GM04504 (cell line): ENCODE measurements at regions not wholly inside any gene's neighbourhood (a gene's known extent, or its start where the extent isn't known, plus 50 kb on each side); places are given as distances from the start of the nearest gene placed in this dataset.

Experiments used
- DNase-seq: peaks from one replicate; pipeline ENCODE4 v3.0.0-alpha.2; 2012; ENCODE audit warnings: low read depth

DNA sequence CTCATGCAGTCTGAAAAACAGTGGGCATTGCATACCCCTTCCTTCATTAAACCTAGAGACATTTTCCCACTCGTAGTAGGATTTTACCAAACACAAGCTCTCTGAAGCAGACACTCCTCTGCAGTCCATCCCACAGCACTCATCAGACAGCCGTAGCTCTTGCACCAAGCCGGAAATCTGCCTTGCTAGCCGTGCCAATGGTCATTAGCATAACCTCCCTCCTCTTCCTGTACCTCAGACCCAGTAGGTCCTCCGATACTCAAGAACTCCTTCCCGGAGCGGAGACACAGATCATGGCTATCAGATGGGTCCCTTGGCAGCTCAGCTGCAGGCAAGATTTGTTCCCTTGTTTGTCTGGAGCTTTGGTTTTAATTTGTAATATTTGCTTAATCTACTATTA lies 483.1 kb upstream of the PSMD7 start:
- no peak for DNase-seq

DNA sequence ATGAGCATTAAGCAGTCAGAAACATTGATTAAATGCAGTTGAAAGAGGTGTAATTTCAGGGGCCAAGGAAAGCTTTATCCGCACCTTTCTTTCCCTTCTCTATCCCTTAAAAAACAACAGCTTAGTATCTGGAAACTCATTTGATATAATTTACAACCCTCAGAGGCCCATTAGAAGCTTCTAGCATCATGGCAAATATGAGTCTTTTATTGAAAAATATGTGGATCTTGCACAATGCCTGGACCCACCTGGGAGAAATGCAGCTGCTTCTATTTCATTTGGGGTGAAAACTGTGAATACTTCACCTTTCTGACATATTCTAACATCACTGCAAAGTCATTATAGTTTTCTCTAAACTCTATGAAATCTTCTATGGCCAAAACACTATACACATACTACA lies 492.2 kb upstream of the PSMD7 start:
- DNase-seq, result no peak

DNA sequence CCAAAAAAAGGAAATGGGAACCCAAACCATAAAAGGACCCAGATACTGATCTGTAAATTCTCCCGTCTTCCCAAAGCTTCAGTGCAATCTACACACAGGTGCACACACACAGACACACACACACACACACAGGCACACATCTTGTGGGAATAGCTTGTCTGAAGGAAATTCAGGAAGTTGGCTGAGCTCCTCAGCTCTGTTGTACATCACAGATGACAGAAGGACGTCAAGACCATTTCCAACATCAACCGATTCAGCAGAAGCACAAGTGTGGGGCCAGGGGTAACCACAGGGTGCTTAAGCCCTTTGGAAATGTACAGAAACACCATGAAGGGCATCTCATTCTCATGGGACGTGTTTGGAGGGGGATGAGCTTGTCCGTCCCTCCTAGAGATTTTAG lies 498.1 kb upstream of the PSMD7 start:
- no peak for DNase-seq

DNA sequence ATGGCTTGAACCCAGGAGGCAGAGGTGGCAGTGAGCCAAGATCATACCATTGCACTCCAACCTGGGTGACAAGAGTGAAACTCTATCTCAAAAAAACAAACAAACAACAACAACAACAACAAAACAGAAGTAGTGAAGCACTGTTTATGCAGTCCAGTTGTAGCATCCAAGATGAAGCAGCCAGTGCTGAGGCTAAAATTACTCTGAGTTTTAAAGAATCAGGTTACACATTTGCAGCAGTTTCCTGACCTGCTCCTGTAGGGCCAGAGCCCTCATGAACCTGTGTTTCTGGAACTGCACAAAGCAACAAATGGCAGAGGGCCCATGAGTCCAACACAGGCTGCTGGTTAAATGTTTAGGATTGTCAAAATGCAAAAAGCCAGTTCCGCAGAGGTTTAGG lies 499.5 kb upstream of the PSMD7 start:
- no peak for DNase-seq

DNA sequence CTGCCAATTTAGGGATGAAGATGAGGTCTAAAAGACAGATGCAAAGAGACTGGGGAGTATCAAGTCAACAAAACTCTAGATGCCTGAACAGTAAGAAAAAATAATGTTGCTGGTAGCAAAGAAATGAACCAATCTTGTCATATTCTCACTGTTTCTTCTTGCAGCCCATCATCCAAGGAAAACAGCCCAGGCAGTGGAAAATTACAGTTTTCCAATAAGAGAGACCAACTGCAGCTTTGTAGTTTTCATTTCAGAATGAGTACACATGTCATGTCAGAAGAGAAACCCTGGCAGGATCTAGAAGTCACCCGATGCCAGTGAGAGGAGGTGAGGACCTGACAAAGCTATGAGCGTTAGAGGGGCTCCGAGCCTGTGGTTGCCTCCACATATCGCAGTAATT lies 500.4 kb upstream of the PSMD7 start:
- no peak for DNase-seq

DNA sequence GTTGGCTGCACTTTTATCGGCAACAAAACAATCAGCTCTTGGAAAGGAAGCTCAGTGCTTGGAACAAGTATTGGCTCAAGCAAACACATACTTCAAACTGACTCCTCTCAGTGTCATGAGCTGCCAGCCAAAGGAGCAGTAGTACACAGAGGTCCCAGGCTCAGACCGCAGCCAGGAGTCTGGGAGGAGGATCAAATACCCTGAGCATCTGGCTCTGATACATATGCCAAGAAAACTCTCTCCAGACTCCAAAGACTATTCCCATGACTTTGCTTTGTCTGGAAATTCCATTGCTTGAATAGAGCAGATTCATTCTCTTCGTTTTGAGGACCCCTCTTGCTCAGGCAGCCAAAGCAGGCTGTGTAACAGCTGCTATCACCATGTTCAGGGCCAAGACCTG lies 501.6 kb upstream of the PSMD7 start:
- DNase-seq, result no peak

DNA sequence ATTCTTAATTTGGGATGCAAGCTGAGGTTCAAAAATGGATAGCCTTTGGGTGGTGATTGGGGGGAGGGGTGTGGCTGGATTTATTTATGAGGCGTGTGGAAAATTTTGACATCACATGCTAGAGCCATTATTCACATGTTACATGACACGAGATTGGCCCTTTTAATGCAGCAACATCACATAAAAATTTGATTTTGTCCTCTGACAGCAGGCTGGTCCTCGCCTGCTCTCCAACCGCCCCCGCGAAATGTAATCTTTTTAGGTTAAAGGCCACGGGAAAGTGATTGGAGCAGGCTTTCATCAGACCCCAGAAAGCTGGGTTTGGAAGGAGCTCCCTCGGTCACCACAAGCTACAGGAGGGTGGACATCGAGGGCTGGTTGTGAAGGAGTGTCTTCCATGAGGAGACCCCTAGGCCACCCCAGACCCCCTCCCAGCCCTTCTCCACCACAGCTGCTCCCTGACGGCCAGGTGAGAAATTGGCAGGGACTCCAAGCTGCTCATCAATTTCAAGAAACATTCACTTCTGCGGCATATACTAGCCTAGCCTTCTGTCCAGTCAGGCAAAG lies 502.7 kb upstream of the PSMD7 start:
- no peak for DNase-seq

DNA sequence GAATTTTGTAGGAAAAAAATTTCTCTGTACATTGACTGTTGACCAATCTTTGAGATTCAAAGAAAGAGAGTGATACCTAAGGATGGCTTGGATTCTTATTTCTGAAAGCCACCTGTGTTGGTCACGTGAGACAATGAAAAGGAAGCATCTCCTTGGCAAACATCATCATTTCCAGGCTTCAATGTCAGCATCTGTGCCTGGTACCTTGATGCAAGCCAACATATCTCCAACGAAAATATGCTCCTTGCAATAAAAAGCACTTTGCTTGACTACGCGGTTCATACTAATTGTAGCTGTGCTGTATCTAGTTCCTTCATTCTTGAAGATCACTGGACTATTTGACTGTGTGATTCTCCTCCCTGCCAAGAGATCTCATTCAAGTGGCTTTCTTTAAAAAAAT lies 503.4 kb upstream of the PSMD7 start:
- no peak for DNase-seq

DNA sequence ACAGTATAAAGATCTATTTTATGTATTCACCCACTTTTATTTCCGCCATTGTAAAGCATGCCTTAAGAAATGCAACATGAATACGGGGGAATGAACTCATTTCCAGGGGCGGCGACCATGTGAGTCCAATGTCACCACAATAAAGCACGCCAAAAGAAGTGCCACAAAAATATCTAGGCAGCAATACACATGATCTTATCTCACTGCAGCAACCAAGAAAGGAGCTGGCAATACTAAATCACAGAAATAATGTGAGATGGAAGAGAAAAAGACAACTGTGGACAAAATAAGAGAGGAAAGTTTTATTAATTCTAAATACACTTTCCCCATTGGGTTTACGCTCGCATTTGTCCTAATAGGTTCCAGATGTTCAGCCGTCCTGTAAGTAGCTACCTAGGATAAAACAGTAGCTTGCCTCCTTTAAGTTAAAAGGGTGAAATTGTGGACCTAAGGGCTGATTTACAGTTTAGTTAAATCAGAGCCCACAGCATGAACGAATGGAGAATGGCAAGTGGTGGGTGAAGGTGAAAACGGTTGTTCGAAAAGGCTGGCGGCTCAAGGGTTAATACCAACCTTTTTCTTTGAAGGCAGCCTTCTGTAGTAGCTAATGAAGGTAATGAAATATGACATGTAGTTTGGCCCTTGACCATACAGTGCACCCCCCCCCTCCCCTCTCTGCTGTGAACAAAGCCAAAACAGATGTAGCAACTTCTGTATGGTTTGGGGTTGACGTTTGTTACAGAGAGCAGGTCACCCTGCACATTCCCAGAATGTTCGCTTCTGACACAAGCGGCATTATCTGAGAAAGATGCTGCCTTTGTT lies 504.2 kb upstream of the PSMD7 start:
- no peak for DNase-seq

DNA sequence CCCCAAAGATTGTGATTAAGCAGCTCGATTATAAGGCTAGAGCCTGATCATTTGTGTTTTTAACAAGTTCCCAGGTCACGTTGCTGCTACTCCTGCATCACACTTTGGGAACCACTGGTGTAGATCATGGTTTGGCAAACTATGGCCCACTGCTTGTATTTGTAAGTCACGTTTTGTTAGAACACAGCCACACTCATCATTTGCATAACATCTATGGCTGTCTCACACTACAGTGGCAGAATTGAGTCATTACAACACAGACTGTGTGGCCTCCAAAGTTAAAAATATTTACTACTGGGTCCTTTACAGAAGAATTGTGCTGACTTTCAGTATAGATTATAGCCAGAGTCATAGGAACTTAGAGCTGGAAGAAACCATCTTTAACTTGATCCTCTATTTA lies 515.3 kb upstream of the PSMD7 start:
- DNase-seq, result no peak

DNA sequence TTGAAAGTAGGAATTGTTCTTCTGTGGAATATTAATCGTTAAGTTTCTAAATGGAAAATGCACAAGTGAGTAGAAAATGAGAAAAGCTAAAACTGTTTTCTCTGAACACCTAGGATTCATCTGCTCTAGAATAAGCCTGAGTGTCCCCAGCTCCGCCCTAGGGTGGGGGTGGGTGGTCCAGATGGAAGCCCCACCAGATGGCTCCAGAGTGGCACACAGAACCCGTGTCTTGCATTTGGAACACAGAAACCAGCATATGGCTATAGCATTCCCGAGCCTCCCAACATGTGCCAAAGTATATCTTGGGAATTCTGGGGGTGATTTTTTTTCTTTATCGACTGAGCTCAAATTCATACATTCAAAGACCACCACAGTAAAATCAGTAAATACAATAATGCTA lies 517.7 kb upstream of the PSMD7 start:
- DNase-seq, result no peak

DNA sequence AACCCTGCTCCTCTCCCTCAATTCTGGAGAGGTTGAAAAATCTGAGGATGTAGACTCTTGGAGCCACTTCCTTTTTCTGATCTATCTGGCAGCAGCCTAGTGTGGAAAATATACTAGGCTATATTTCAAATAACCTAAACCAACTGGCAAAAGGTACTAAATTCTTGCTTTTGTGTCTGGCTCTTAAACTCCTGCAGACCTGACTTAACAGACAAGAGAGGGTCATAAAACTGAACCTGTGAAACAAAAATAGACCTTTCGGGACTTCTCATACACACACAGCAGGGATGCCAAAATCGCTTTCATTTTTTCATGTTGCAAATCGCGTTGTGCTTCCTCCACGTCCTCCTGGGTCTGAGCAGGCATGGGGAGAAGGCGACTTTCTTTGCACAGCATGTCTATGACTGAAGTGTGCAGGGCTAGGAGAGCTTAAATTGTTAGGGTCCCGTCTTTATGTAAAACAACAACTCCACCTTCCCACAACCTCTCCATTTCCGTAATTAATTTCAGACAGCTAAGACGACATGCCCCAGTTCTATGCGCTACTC lies 520.7 kb upstream of the PSMD7 start:
- DNase-seq, result no peak

DNA sequence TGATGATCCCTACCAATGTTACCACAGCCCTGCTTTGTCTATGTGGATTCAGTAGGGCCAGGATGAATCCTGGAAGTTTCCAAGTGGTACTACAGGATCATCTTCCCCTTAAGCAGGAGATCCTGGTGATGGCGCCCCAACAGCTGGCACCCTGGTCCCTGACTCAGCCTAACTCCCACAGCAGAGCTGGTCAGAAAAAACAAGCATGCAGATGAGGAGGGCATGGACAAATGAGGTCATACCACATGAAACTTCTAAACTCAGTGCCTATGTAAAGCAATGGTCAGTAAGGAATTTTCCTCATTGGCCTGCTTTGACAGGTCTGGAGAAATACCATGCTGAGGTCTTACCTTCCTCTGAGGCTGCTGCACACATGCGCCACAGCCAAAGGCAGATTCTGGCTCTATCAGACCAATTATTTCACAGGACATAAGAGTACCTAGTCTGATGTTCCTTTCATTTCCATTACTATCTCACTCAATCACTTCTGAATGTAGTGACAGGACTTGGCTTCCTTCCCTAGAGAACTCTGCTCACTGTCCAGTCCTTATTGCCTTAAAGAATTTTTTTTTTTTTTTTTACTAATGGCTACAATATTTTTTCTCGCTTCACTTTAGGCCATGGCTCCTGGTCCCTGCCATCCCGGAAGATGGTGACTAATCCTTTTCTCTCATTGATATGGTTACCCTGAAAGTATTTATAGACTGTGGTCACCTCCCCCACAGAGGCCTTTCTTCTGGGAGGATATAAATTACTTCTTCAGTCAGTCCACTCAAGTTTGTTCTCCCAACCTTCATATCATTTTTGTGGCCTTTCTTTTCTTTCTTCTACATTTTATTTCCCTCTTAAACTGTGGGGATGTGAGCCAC lies 525.2 kb upstream of the PSMD7 start:
- DNase-seq, result no peak

DNA sequence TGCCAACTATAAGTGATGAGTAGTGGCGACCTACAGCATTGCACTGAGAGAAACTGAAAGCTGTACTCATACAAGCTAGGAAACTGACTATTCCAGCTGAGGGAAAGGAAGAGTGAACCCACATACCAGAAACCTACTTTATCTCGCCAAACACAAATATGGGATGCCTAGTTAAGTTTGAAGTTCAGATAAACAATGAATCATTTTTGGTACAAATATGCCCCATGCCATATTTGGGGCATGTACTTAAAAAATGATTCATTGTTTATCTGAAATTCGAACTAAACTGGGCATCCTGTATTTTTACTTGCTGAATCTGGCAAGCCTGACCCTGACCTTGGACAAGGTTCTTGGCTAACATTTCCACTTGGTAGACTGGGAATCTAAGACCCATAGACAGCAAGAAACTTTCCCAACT lies 527.8 kb upstream of the PSMD7 start:
- no peak for DNase-seq

DNA sequence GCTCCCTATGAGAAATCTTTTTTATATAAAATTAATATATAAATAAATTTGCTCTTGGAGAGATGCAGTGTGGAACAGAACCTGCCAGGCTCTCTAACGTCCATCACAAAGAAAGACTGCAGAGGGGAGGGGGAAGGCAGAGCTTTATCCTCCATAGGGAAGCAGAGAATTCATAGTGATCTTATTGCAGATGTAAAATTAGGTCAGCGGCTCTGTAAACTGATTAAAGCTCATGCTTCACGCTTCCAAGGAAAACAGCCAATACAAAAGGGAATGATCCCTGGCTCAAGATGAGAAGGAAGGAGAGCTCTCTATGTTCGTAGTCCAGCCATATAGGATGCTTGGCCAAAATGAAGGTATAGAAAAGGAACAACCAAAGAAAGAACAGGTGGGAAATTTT lies 532.3 kb upstream of the PSMD7 start:
- no peak for DNase-seq

DNA sequence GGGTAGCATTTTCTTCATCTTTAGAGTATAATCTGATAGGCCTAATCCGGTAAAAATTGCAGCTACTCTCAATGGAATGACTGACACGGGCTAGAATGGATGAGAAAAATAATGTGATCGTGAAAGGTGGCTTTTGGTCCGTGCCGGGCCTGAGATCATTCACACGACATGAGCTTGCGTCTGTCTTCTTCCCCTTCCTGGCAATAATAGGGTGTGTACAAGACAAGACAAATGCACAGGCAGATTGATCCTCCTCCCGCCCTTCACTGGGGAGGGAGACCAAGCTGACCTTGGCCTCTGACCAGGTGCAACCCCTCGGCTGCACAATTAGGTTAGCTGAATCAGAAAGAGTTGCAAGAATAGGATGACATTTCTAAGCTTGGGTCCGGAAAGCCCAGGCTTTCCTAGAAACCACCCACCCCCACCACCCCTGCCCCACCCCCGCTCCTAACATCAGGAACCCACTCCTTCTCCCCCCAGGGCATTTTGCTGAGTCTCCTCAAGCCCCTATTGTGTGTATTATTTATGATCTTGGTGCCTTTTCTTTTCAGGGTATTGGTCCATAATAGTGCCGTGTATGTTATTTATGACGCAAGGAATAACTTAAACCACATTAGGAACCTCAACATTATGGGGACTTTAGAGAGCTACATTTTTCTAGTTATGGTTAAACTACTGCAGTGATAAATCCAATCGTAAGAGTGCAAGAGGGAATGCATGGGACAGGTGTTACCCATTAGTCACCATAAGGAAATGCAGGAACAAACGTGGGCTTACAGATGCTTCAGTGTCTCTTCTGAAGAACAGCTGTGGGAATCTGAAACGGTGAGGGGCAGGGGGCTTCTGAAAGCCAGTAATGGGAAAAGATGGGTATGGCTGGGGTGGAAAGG lies 540.1 kb upstream of the PSMD7 start:
- no peak for DNase-seq

DNA sequence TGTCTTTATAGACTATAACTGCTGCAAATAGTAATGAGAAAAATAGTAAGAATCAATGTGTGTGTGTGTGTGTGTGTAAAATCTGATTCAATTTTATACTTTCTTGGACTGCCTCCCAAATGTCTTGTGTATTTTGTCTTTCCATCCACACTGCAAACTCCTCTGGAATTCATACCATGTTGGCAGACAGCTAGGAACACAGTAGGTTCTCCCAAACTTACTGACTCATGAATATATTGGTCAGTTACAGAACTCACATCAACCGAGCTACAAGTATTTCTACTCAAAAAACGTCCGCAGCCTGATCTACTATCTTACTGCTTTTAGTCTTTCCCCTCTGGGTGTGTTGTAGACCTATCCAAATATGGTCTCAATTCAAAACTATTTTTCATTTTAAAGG lies 542.7 kb upstream of the PSMD7 start:
- DNase-seq, result no peak

DNA sequence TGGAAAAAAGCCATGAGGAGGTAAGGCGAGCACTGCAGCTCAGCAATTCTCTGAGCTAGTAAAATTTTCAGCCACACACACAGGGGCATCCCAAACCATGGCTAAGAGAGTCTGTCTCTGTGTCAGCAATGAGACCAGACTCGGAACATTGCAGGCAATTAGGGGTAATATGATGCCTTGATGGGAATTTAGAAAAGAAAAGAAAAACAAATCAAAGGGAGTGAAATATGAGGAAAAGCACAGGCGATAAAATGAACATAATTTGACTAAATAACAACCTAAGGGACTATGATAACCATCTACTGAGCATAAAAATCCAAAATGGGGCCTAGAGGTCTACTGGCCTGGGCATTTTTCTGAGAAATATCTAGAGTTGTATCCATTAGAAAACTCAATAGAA lies 546.0 kb upstream of the PSMD7 start:
- DNase-seq, result no peak

DNA sequence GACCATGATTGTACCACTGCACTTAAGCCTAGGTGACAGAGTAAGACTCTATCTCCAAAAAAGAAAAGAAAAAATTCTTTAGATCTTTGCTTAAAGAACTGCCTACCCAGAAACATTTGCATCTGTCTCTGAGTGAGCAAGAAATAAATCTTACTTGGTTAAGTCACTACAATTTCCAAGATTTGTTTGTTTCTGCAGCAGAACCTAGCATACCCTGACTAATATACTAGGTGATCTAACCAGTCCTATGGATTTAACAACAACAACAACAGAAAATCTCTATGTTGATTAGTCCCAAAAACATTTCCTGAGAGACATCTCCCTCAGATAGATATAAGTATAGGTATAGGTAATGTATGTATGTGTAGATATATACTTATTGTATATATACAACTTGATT lies 549.3 kb upstream of the PSMD7 start:
- no peak for DNase-seq

DNA sequence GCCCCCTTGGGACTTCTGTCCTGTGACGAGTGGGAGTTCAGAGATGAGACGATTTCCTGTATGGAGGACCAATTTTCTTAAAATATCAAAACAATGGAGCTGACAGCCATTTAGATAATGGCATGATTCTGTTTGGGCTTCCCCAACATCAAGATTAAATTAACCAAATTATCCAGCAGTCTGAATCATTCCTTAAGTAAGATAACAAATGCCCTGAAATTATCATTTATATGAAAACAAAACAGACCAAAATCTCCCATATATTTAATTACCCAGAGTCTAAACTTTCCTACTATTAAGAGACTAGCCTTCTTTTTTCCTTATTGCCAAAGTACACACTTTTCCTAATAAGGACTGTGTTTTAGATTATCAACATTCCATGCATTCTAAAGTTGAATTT lies 550.1 kb upstream of the PSMD7 start:
- no peak for DNase-seq

DNA sequence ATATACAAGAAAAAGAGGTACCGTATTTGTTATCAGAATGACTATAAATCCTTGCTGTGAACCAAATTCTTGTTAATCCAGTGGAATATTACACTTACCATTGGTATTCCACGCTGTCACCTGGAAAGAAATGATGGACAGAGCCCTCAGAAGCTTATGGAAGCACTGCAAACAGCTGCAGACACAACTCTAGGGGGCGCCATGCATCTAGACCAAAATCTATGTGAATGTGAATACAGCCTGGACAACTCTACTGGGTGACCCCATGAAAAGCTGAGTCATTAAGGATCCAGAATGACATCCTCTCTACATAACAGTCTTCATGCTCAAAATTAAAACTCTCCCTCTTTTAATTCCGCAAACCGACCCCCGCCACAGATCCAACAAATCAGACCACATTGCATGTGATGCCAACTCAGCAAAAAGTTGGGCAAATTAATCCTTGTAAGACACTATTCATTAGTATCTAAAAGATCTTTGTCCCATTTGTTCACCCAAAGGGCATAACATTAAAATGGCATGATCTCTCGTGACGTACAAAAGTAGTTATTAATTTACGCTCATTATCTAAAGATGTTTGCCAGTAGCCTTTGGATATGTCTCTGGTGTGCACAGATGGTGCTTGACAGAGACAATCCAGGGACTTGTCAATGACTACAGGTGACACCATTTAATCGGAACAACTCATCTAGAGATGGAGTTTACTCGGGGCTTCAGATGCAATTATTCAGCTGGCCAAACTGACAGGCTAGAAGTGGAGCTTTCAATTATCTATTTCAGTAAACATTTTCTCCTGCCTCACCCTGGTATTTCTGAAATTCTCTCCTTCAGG lies 552.7 kb upstream of the PSMD7 start:
- no peak for DNase-seq
